DND-41 (cell line): ENCODE measurements at regions not wholly inside any gene's neighbourhood (a gene's known extent, or its start where the extent isn't known, plus 50 kb on each side); places are given as distances from the start of the nearest gene placed in this dataset.

Source experiments
- CTCF ChIP-seq: IDR thresholded peaks from 2 replicates; pipeline ENCODE4 v1.5.1; 2012; ENCODE audit warnings: borderline replicate concordance, low read length, moderate library complexity, mild to moderate bottlenecking; ENCODE audit not compliant: poor library complexity, severe bottlenecking; ENCODE audit errors: extremely low read depth
- EZH2 ChIP-seq: IDR thresholded peaks from 3 replicates; pipeline ENCODE4 v1.6.1; 2012; ENCODE audit warnings: borderline replicate concordance, low read depth, mild to moderate bottlenecking, moderate library complexity, low read length, inconsistent platforms; ENCODE audit not compliant: severe bottlenecking

GRCh38 chr13:74573654-74574053, 439.4 kb upstream of the KLF12 start:
- TF ChIP-seq CTCF (peak; percentile 37), EZH2 (no peak)
